ENCODE measurements at regions not wholly inside any gene's neighbourhood (a gene's known extent, or its start where the extent isn't known, plus 50 kb on each side); places are given as distances from the start of the nearest gene placed in this dataset.

GRCh38 chr13:109656206-109656605 lies 130.2 kb downstream of the IRS2 start:
- Mint-ChIP-seq H3K9me3 (peaks cover 7% of the 10 kb centered on the region), H3K27ac (no peak overlapping the region), H3K4me3 (no peak overlapping the region), H3K4me1 (no peaks in the 10 kb centered on the region), H3K27me3 (peaks cover 10% of the 10 kb centered on the region), H3K36me3 (no peaks in the 10 kb centered on the region)
- ATAC-seq, result no peak

GRCh38 chr13:109655611-109656010 lies 130.8 kb downstream of the IRS2 start:
- no peak for ATAC-seq
- Mint-ChIP-seq H3K27me3 (peaks cover 10% of the 10 kb centered on the region), H3K36me3 (no peaks in the 10 kb centered on the region), H3K4me3 (no peak overlapping the region), H3K9me3 (peaks cover 7% of the 10 kb centered on the region), H3K27ac (no peak overlapping the region), H3K4me1 (no peaks in the 10 kb centered on the region)

- H3K36me3 Mint-ChIP-seq, result no peaks in the 10 kb centered on the region
- no peak overlapping the region for H3K27ac Mint-ChIP-seq
- H3K9me3 Mint-ChIP-seq, result peaks cover 7% of the 10 kb centered on the region
- peaks cover 10% of the 10 kb centered on the region for H3K27me3 Mint-ChIP-seq
- no peaks in the 10 kb centered on the region for H3K4me1 Mint-ChIP-seq
- no peak for ATAC-seq
- no peak overlapping the region for H3K4me3 Mint-ChIP-seq
Measured at GRCh38 chr13:109655206-109655600, 131.2 kb downstream of the IRS2 start.

- peaks cover 7% of the 10 kb centered on the region for H3K9me3 Mint-ChIP-seq
- H3K36me3 Mint-ChIP-seq, result no peaks in the 10 kb centered on the region
- H3K27me3 Mint-ChIP-seq, result peaks cover 10% of the 10 kb centered on the region
- H3K4me1 Mint-ChIP-seq, result no peaks in the 10 kb centered on the region
- no peak for ATAC-seq
- no peak overlapping the region for H3K4me3 Mint-ChIP-seq
- H3K27ac Mint-ChIP-seq, result no peak overlapping the region
Measured at GRCh38 chr13:109654341-109655205, 131.8 kb downstream of the IRS2 start.

- Mint-ChIP-seq H3K4me3 (no peak overlapping the region), H3K27me3 (peaks cover 7% of the 10 kb centered on the region), H3K36me3 (no peaks in the 10 kb centered on the region), H3K4me1 (no peaks in the 10 kb centered on the region), H3K9me3 (peaks cover 7% of the 10 kb centered on the region), H3K27ac (no peak overlapping the region)
- ATAC-seq, result no peak
Measured at GRCh38 chr13:109652531-109652930, 133.9 kb downstream of the IRS2 start.

GRCh38 chr13:109651854-109652253 lies 134.5 kb downstream of the IRS2 start:
- H3K9me3 Mint-ChIP-seq, result peaks cover 7% of the 10 kb centered on the region
- no peak overlapping the region for H3K27ac Mint-ChIP-seq
- no peak for ATAC-seq

GRCh38 chr13:109651311-109651710 lies 135.1 kb downstream of the IRS2 start:
- Mint-ChIP-seq H3K9me3 (peaks cover 7% of the 10 kb centered on the region), H3K27me3 (peaks cover 9% of the 10 kb centered on the region), H3K27ac (no peak overlapping the region), H3K4me1 (no peaks in the 10 kb centered on the region), H3K4me3 (no peak overlapping the region), H3K36me3 (no peaks in the 10 kb centered on the region)
- no peak for ATAC-seq

More at GRCh38 chr13:109651854-109652253, 134.5 kb downstream of the IRS2 start:
- H3K27me3 Mint-ChIP-seq, result peaks cover 9% of the 10 kb centered on the region
- no peaks in the 10 kb centered on the region for H3K4me1 Mint-ChIP-seq
- H3K4me3 Mint-ChIP-seq, result no peak overlapping the region
- H3K36me3 Mint-ChIP-seq, result no peaks in the 10 kb centered on the region

- Mint-ChIP-seq H3K27me3 (peaks cover 9% of the 10 kb centered on the region), H3K4me1 (no peaks in the 10 kb centered on the region), H3K4me3 (no peak overlapping the region), H3K9me3 (peaks cover 7% of the 10 kb centered on the region), H3K27ac (no peak overlapping the region), H3K36me3 (no peaks in the 10 kb centered on the region)
- no peak for ATAC-seq
Measured at GRCh38 chr13:109650861-109651260, 135.5 kb downstream of the IRS2 start.

- Mint-ChIP-seq H3K27ac (no peak overlapping the region), H3K4me1 (no peaks in the 10 kb centered on the region), H3K27me3 (peaks cover 9% of the 10 kb centered on the region), H3K4me3 (no peak overlapping the region), H3K9me3 (peaks cover 4% of the 10 kb centered on the region), H3K36me3 (no peaks in the 10 kb centered on the region)
- ATAC-seq, result no peak
Measured at GRCh38 chr13:109649713-109650112, 136.7 kb downstream of the IRS2 start.

GRCh38 chr13:109647699-109648098 lies 138.7 kb downstream of the IRS2 start:
- Mint-ChIP-seq H3K27ac (no peak overlapping the region), H3K4me3 (no peak overlapping the region), H3K9me3 (no peaks in the 10 kb centered on the region), H3K4me1 (no peaks in the 10 kb centered on the region), H3K36me3 (no peaks in the 10 kb centered on the region), H3K27me3 (peaks cover 9% of the 10 kb centered on the region)
- ATAC-seq, result no peak

- no peak overlapping the region for H3K4me3 Mint-ChIP-seq
- no peaks in the 10 kb centered on the region for H3K9me3 Mint-ChIP-seq
- H3K27ac Mint-ChIP-seq, result no peak overlapping the region
- H3K27me3 Mint-ChIP-seq, result peaks cover 9% of the 10 kb centered on the region
- ATAC-seq, result no peak
- H3K36me3 Mint-ChIP-seq, result no peaks in the 10 kb centered on the region
- H3K4me1 Mint-ChIP-seq, result no peaks in the 10 kb centered on the region
Measured at GRCh38 chr13:109647053-109647452, 139.3 kb downstream of the IRS2 start.

GRCh38 chr13:109646423-109646822 lies 140.0 kb downstream of the IRS2 start:
- H3K9me3 Mint-ChIP-seq, result no peaks in the 10 kb centered on the region
- H3K27ac Mint-ChIP-seq, result no peak overlapping the region
- no peak for ATAC-seq
- H3K36me3 Mint-ChIP-seq, result no peaks in the 10 kb centered on the region
- H3K27me3 Mint-ChIP-seq, result peaks cover 9% of the 10 kb centered on the region
- H3K4me1 Mint-ChIP-seq, result no peaks in the 10 kb centered on the region
- no peak overlapping the region for H3K4me3 Mint-ChIP-seq

- Mint-ChIP-seq H3K27ac (no peak overlapping the region), H3K27me3 (peaks cover 9% of the 10 kb centered on the region), H3K9me3 (peaks cover 3% of the 10 kb centered on the region), H3K4me1 (no peaks in the 10 kb centered on the region), H3K4me3 (no peak overlapping the region), H3K36me3 (no peaks in the 10 kb centered on the region)
- peak; percentile 12 for ATAC-seq
Measured at GRCh38 chr13:109645831-109646230, 140.6 kb downstream of the IRS2 start.

GRCh38 chr13:109644956-109645355 lies 141.4 kb downstream of the IRS2 start:
- H3K4me1 Mint-ChIP-seq, result no peaks in the 10 kb centered on the region
- ATAC-seq, result no peak
- peaks cover 9% of the 10 kb centered on the region for H3K27me3 Mint-ChIP-seq
- no peaks in the 10 kb centered on the region for H3K36me3 Mint-ChIP-seq
- peaks cover 9% of the 10 kb centered on the region for H3K9me3 Mint-ChIP-seq
- H3K27ac Mint-ChIP-seq, result no peak overlapping the region
- no peak overlapping the region for H3K4me3 Mint-ChIP-seq

GRCh38 chr13:109644069-109644750 lies 142.2 kb downstream of the IRS2 start:
- Mint-ChIP-seq H3K9me3 (peaks cover 9% of the 10 kb centered on the region), H3K36me3 (no peaks in the 10 kb centered on the region), H3K27ac (no peak overlapping the region), H3K27me3 (peaks cover 9% of the 10 kb centered on the region), H3K4me3 (no peak overlapping the region), H3K4me1 (no peaks in the 10 kb centered on the region)
- ATAC-seq, result no peak

- Mint-ChIP-seq H3K27me3 (peaks cover under 1% of the 10 kb centered on the region), H3K4me1 (no peaks in the 10 kb centered on the region), H3K36me3 (no peaks in the 10 kb centered on the region), H3K4me3 (no peak overlapping the region), H3K9me3 (peaks cover 9% of the 10 kb centered on the region), H3K27ac (no peak overlapping the region)
- no peak for ATAC-seq
Measured at GRCh38 chr13:109642358-109642757, 144.0 kb downstream of the IRS2 start.

Data from stimulated activated memory B cell treated with anti-CD40 and anti-IgM and Interleukin-4, amounts not matched to agents 10 μg/mL and 1 μg/mL and 100 μg/mL, for 72 hours (primary cell).